ENCODE measurements at regions not wholly inside any gene's neighbourhood (a gene's known extent, or its start where the extent isn't known, plus 50 kb on each side); places are given as distances from the start of the nearest gene placed in this dataset.

DNA sequence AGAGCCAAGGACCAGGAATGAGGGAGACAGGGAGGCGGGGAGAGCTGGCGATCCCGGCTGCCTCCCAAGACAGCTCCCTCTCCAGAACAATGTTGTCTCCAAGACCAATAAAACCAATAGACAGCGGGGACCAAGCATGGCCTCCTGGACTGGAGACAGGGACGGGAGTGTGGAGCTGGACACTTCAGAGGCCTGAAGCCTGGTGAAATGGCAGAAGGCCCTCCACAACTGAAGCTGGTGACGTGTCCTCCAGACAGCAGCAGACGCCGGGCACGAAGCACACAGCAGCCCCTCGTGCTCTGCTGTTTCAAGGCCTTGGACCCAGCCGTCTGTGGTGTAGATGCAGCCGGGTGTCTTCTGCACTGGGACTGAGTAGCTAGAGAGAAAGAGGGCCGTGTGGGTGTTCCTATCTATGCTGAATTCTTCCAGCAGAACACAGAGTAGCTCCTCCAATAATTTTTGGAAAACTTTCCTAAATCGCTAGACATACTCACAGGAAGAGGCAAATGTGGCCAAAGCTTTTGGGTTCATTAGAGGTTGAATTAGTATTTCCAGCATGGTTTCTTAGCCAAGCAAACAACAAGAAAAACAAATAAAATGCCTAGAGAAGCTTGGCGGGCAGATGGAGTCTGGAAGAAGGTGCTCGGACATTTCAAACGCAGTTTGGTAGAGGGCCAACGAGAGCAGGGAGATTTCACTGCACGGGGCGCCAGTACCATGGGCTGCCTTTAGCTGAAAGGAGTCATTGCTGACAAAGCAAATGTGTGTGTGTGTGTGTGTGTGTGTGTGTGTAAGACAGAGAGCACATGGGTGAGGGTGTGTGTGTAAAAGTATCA lies 570.4 kb downstream of the TCERG1L start:
- no peaks in the 10 kb centered on the region for H3K36me3 Mint-ChIP-seq (ENCODE audit: insufficient read depth, unreplicated experiment)
- POLR2A ChIA-PET = no interaction called here
- peaks cover 24% of the 10 kb centered on the region for H3K9me3 Mint-ChIP-seq (ENCODE audit: unreplicated experiment)
- intact Hi-C loops (cut with micrococcal nuclease) = no loop called here
- no TSS peak for BruUV-seq (replicated peaks)
- no peak for TF ChIP-seq CTCF (IDR thresholded peaks at IDR 0.05; ENCODE audit: unreplicated experiment)
- no peaks in the 10 kb centered on the region for H3K4me1 Mint-ChIP-seq (ENCODE audit: insufficient read depth, unreplicated experiment)
- CTCF ChIA-PET = no interaction called here
- H3K4me3 Mint-ChIP-seq (ENCODE audit: unreplicated experiment) = no peak overlapping the region
- no peaks in the 10 kb centered on the region for H3K27me3 Mint-ChIP-seq (ENCODE audit: insufficient read depth, unreplicated experiment)
- no peak overlapping the region for H3K27ac Mint-ChIP-seq (ENCODE audit: low read depth, unreplicated experiment)
- no peak for DNase-seq (ENCODE audit: unreplicated experiment)

DNA sequence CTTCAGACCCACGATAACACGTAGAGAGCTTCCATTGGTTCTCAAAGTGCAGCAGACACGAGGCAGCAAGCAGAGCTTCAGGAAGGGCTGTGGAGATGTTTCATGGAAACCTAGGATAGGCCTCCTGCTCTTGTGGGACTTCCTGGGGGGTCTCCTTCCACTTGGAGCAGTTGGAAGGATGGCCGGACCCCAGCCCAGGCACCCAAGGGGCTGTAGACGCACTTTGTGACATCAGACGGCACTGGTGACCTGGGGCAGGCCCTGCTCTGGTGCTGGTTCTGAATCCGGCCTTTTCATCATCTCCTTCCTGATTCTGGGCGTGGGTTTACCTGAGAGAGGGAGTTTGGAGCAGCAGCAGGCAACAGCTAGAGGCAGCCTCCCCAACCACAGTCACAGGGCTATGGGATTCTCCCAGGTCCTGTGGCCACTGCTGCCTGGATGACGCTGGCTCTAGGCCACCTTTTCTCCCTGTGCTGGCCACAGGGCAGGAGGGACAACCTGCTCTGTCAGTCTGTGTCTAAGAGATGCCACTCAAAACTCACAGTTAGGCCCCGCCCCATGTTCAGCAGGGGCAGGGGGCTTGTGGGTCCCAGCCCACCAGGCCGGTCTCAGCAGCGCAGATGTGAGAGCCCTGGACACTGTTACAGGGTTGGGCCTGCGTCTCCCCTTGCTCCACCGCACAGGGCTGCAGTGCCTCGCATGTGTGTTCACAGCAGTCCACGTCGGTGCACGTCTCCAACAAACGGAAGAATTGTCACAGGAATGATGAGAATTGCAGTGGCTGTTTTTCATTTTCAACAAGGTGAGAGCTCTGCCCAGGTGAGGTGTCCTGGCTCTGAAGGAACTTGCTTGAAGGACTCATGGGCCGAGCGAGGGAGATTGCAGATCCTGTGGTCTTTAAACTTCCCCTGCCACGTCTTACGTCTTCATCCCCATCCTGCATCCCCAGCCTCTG lies 569.3 kb downstream of the TCERG1L start:
- no peak for TF ChIP-seq CTCF (IDR thresholded peaks at IDR 0.05; ENCODE audit: unreplicated experiment)
- no peak overlapping the region for H3K4me3 Mint-ChIP-seq (ENCODE audit: unreplicated experiment)
- no TSS peak for BruUV-seq (replicated peaks)
- CTCF ChIA-PET = no interaction called here
- H3K36me3 Mint-ChIP-seq (ENCODE audit: insufficient read depth, unreplicated experiment) = no peaks in the 10 kb centered on the region
- DNase-seq (ENCODE audit: unreplicated experiment) = no peak
- H3K27me3 Mint-ChIP-seq (ENCODE audit: insufficient read depth, unreplicated experiment) = no peaks in the 10 kb centered on the region
- intact Hi-C loops (cut with micrococcal nuclease) = no loop called here
- H3K27ac Mint-ChIP-seq (ENCODE audit: low read depth, unreplicated experiment) = no peak overlapping the region
- POLR2A ChIA-PET = no interaction called here
- H3K9me3 Mint-ChIP-seq (ENCODE audit: unreplicated experiment) = peaks cover 24% of the 10 kb centered on the region
- H3K4me1 Mint-ChIP-seq (ENCODE audit: insufficient read depth, unreplicated experiment) = no peaks in the 10 kb centered on the region

DNA sequence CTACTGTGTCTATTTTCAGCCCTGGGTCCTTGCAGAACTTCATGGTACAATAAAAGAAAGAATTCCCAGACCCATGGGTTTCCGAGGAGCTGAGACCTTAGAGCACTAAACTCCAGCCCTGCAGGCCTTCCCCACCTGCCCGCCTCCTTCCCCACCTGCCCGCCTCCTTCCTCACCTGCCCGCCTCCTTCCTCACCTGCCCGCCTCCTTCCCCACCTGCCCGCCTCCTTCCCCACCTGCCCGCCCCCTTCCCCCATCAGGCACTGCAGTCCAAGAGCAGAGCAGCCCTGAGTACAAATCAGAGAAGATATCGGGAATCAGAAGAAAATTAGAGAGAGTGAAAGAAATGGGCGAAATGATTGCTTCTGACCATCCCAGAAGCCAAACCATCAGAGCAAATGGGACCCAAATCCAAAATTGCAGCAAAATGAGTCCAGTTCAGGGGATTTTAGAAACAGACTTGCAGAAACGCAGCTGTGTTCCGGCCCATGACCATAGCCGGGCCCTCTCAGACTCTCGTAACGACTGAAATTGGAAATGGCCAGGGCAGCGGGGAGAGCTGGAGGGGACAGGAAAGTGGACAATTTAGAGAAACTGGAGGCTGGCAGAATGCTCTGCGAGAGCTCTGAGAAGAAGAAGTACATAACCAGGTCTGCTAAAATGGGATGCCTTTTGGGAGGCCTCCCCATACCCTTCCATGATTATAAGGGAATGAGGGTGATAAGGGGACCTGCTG lies 568.4 kb downstream of the TCERG1L start:
- intact Hi-C loops (cut with micrococcal nuclease) = no loop called here
- ChIA-PET POLR2A (no interaction called here), CTCF (no interaction called here)
- TF ChIP-seq CTCF (IDR thresholded peaks at IDR 0.05; ENCODE audit: unreplicated experiment) = no peak
- BruUV-seq (replicated peaks) = no TSS peak
- Mint-ChIP-seq H3K4me1 (ENCODE audit: insufficient read depth, unreplicated experiment) (no peaks in the 10 kb centered on the region), H3K4me3 (ENCODE audit: unreplicated experiment) (no peak overlapping the region), H3K27ac (ENCODE audit: low read depth, unreplicated experiment) (no peak overlapping the region), H3K36me3 (ENCODE audit: insufficient read depth, unreplicated experiment) (no peaks in the 10 kb centered on the region), H3K27me3 (ENCODE audit: insufficient read depth, unreplicated experiment) (no peaks in the 10 kb centered on the region), H3K9me3 (ENCODE audit: unreplicated experiment) (peaks cover 25% of the 10 kb centered on the region)
- no peak for DNase-seq (ENCODE audit: unreplicated experiment)

DNA sequence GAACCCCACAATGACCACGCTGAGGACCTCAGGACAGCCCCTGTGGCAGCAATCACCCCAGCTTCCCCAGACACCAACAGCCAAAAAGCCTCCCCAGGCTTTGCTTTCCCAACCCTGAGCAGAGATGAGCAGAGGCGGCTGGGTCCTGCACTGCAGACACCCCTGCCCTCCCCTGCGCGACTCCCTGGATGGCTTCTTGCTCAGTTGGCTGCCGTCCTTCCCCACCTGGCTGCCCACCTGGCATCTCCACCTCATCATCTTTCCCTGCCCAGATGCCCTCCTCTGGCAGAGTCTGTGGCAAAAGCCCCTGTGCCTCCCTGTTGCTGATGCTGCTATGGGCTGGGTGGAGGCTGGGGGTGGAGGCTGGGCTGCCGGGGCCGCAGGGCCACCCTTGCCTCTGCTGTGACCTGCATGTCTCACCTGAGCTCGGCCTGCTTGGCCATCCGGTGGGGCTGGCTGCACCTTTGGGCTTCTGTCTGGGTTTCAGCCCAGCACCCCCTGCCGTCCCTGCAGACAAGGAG lies 567.7 kb downstream of the TCERG1L start:
- no TSS peak for BruUV-seq (replicated peaks)
- intact Hi-C loops (cut with micrococcal nuclease) = no loop called here
- H3K27ac Mint-ChIP-seq (ENCODE audit: low read depth, unreplicated experiment) = no peak overlapping the region
- DNase-seq (ENCODE audit: unreplicated experiment) = no peak
- H3K27me3 Mint-ChIP-seq (ENCODE audit: insufficient read depth, unreplicated experiment) = no peaks in the 10 kb centered on the region
- ChIA-PET CTCF (no interaction called here), POLR2A (no interaction called here)
- peaks cover 19% of the 10 kb centered on the region for H3K9me3 Mint-ChIP-seq (ENCODE audit: unreplicated experiment)
- no peaks in the 10 kb centered on the region for H3K4me1 Mint-ChIP-seq (ENCODE audit: insufficient read depth, unreplicated experiment)
- no peaks in the 10 kb centered on the region for H3K36me3 Mint-ChIP-seq (ENCODE audit: insufficient read depth, unreplicated experiment)
- TF ChIP-seq CTCF (IDR thresholded peaks at IDR 0.05; ENCODE audit: unreplicated experiment) = no peak
- H3K4me3 Mint-ChIP-seq (ENCODE audit: unreplicated experiment) = no peak overlapping the region

Measured in MCF 10A (cell line).